NAMALWA (cell line): ENCODE measurements at regions not wholly inside any gene's neighbourhood (a gene's known extent, or its start where the extent isn't known, plus 50 kb on each side); places are given as distances from the start of the nearest gene placed in this dataset.

Source experiments
- DNase-seq: peaks from one replicate; pipeline ENCODE4 v3.0.0-alpha.2; 2015; ENCODE audit warnings: low spot score

DNA sequence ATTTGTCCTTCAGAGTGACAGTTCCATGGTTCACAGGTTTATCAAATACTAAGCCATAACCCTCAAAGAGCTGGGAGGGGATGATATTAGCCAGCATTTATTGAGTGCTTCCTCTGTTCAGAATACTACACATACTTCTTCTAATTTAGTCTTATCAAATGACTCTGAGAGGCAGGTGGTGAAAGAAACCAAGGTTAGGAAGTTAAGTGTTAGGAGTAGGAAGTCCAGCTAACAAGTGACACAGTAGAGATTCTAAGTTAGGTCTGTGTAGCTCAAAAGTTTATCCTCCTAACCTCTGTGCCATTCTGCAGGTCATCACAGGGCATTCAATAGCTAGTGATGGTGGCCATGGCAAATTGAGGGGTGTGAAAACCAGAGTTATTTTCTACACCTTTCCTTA is 198.3 kb upstream of the MID1 start:
- DNase-seq: no peak

DNA sequence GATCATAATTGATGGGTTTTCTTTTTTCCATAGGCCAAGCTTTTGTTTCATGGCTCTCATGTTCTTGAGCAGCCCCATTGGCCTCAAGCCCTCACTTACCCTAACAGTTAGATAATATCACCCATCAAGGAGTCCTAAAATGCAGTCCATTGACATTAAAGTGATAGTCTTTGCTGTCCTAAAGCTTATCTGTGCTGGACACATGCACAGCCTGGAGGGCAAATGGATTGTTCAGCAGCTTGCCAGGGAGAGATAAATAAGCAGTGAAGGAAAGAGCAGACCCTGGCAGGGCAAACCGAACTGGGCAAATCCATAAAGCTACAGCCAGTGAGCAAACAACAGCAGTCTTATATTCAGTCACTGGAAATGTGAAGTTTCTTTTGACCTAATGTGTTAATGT is 199.6 kb upstream of the MID1 start:
- DNase-seq: no peak

DNA sequence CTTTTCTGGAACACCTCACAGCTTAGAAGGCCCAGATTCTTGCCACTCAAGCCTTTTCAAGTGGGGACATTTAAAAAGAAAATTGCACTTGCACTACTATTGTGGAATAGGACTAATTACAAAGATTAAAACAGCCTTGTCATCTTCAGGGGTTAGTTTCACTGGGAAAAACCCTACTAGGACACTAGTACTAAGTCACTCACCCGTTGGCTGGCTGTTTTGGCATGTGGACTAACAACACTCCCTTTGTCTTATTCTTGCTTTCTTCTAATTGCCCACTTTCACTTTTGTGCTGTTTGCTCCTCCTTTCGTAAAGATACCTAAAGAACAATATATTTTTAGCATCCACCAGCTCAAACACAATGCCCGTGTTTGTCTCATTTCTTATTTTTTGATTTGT is 200.9 kb upstream of the MID1 start:
- no peak for DNase-seq

DNA sequence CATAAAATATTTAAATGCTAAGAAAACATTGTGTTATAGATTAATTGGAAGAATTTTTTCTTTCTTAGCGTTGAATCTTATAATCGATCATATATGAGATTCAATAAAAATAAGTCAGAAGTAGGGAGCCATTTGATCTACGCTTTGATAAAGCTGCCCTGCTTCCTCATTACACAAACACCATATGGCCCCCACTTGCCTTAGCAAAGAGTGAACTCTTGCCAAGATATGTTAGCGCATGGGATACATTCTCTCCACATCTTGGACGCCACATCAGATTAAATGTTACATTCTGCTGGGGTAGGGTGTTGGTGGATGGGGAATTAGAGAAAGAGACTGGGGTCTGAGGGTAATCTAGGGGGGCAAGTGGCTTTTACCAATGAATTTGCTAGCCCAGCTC is 207.7 kb upstream of the MID1 start:
- DNase-seq: no peak

DNA sequence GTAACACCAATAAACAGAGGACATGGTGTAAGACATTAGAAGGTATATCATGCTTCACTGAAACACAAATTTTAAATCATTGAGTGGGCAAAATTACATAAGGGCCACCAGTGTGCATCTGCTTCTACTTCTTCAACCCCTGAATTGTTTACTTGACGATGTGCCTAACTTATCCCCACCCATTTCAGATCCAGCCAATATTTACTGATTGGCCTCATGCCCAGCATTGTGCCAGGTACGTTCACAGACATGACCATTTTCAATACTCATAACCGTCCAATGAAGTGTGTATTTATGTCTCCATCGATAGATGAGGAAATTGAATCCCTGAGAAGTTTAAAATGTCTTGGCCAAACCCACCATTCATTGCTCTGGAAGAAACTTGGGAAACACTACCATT is 208.3 kb upstream of the MID1 start:
- no peak for DNase-seq

DNA sequence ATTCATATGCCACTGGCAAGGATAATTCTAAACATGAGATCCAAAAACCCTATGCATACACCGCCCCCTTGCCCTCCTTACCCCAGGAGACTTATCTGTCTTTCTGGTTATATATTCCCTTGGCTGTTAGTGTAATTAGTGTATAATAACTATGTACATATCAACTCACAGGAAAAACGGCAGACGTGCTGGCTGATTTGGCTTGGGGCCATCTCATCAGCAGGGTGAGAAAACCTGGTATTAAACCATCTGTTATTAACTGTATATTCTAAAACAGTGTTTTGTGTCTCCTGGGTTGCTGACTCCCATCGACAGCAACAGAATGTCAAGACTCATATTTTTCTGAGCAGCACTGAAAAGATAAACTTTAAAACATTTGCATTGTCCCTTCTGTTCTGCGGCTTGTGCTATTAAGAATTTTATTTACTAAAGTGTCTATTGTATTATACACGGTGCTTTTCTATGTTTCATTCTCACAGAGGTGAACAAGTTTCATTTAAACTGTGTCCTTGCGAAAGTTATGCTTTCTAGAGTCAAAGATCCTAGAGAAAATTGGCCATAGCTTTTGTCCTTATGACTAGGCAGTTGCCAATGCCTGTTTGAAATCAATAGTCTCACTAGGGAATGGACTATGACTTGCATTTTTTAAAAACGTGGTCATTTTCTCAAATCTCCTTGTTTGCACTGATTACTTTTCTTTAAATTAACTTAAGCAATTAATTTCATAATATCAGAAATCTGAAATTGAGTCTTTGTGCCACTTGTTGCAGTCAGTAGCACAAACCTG is 211.5 kb upstream of the MID1 start:
- DNase-seq: no peak

DNA sequence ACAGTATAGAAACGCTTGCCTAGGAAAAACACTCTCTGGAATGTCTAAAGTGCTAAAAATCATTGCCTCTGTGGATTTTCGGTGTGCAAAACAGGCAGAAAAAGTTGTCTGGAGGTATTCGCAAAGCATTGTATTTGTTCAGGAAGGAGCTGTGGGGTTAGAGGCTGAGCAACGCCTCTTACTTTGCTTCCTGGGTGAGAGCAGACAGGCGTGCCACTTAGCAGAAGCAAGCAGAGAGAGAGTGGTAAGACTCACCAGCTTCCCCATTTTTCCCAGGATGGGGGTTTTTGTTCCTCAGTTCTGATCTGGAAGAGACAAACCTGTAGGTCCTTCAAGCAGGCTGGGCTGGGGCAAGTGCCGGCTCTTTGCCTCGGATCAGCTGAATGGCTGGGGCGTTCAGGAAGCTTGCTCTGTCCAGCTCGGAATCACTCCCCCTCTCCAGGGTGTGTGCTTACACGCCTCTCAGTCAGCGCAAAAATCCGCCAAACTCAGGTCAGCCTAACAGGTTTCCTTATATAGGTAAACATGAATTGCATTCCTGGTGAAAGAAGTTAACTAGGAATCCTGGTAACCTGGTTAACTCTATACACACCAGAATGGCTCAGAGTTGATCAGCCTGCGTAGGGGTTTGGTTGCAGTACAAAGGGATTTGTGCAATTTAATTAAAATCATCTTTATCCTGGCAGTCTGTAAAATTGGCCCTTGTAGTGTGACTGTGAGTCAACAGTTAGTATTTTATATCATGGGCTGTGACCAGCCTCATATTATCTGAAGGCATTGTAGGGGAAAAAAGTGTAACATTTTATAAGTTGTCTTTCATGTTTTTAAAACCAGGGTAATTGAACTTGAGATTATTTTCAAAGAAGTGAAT is 213.1 kb upstream of the MID1 start:
- DNase-seq: no peak

DNA sequence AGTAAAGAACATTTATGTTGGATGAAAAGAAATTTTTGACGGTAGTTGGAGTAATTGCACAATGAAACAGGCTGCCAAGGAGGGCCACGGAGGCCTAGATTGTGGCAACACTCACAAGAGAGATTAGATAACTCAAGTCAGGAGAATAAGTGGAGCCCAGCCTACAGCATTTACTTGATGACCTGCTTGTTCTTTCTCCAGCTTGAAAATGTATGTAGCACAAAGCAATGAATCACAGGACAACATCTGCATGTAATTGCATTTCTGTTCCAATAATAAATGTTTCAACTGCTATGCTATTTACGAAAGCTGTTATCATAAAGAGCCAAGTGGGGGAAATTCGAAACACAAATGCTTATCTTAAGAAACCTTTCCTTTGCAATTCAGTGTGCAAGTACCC is 221.2 kb upstream of the MID1 start:
- DNase-seq: no peak

DNA sequence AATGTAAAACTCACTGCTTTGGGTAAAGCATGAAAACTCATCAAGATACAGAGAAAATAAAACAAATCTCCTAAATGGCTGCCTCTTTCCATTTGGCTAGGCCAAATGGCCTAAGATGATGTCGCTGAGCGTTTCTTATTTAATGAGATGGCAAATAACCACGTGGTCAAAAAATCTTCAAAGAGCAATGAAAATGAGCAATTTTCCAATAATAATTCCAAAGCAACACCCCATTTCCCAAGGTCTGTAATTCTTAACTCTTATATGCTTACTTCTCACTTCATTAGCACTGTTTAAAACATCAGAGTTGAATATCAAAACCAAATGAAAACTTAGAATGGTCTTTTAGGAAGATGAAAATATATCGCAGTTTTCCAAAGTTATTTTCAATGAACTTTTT is 222.3 kb upstream of the MID1 start:
- no peak for DNase-seq

DNA sequence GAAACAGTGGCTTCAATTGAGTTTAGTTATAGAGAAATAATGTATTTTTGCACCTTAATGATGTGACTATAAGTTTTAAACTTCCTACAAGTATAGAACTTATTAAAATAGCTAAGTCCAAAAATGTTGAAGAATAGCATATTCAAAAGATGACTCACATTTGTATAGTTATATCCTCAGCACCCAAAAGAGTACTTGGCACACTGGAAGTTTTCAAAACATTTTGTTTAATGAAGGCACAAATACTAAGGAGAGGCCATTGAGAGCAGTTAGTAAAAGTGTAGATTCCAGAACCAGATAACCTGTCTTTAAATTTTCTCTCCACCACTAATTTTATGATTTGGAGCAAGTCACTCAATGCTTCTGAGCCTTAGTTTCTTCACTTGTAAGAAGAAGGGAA is 226.9 kb upstream of the MID1 start:
- no peak for DNase-seq

DNA sequence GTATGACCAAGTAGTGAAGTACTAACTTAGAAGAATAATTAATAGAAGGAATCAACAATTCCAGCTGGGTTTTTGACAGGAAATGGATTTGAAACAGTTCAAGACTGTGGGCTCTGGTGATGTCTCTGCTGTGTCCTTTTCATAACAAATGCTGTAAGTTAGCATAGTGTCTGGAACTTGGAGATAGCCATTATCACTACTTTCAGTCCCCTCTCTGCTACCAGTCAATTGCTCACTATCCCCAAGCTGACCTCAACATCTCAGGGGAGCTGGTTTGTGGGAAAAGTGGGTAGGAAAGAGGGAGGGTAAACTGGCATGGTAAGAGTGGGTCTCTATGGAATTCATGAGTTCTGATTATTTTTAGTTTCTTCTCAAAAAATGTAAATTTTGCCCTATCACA is 231.4 kb upstream of the MID1 start:
- DNase-seq: no peak

DNA sequence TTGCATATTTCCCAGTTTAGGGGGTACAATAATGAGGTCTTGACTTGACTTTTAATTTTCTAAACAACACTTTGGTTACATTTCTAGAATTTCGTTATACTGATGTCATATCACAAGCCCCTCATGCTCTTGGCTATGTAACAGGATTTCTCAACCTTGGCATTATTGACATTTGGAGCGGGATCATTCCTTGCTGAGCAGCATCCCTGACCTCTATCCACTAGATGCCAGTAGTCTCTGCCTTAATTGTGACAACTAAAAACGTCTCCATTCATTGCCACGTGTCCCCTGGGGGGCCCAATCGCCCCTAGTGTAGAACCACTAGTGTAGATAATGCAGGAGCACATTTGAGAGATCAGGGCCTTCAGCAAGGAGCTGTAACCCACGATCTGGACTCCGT is 234.2 kb upstream of the MID1 start:
- no peak for DNase-seq

DNA sequence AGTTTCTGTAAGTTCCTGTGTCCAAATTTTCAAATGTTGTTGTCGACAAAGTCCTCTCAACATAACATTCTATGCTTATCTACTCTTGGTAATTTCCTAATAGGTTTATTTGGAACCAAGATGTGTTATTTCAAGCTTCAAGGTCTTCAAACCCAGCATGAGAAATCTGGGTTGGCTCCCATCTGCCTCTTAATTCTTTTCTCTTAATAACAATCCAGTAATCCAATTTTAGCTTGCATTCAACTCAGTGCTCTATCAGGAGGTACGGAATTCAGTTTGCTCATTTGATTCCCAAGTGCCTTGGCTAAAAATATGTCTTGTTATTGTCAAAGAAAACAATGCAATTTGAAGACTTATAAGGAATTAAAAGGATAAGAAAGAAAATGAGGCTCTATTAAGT is 235.5 kb upstream of the MID1 start:
- no peak for DNase-seq

DNA sequence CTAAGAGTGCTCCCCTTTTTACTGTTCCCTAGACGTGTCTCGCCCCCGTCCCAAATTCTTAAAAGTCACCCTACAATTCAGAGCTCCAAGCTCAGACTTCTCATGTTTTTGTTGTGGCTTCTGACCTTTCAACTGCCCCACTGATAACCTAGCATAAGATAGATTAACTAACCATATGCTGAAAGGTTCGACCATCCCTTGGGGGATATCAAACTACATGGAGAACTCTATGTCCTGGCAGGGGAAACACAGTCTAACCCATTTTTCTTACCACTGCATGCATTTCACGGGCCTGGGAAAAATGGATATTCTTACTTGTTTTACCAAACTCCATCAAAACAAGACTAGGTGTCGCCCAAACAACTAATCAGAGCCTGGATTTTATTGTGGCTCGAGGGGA is 236.4 kb upstream of the MID1 start:
- no peak for DNase-seq

DNA sequence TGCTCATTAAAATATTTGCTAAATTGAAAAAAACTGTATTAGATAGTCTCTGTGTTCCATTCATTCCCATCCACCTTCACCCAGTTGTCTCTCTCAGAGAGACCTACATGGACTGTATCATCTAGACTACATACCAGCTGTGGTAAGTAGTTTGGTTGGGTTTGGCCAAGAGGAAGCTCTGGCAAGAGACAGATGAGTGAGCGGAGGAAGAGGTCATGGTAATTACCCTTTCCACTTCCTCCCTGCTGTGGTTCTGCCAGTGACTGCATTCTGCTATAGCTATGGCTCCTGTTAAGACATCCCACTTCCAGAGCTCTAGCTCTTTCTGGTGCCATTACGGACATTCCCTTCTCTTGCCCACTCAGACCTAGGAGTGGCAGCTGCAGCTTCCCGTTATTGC is 239.0 kb upstream of the MID1 start:
- no peak for DNase-seq

DNA sequence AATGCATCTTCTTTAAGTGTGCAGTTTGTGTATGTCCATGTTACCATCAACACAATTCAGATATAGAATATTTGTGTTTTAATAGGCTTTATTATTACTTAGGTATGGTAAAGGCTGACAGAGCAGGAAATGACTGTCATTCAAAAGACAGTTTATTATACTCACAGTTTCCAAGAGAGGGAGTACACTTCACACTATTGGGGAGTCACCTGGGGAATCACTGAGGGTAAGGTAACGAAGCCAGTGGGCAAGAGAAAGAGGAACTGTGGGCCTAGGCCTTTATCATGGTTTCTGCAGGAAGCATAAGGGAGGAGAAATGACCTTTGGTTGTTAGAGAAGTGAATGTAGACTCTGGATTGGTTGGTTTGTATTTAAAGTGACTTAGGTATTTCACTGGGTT is 235.1 kb upstream of the HCCS start:
- DNase-seq: no peak

DNA sequence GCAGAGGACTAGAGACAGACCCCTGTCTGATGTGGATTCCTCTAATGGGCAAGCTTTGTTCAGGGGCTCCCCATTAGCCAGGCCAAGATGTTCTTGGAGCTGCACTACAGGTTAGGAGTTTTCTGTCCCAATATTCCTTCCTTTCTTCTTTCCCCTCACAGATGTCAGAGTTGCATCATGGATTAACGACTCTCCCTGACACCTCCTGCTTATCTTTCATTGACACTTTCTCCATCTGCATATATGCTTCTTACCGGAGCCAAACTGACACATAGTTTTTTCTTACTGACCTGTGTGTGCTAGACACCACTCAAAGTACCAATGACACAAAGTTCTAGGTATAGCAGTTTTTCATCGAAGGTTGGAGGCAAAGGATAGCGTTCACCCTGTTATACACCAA is 228.6 kb upstream of the HCCS start:
- no peak for DNase-seq

DNA sequence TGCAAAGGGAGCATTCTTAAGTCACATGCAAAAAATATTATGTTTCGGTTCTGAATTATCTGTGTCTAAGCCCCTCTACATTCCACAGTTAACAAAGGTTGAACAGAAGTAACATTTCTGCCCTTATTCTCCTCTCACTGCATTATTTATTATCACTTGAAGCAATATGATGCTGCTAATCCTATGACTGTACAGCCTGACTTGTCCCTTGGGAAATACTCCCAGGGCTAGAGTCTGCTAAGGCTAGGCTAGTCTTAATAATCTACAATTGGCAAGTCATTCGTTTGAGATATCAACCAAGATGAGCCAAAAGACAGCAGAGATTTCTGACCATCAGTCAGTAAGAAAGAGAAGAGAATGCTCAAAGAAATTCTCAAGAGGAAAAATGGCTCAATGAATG is 226.9 kb upstream of the HCCS start:
- no peak for DNase-seq

DNA sequence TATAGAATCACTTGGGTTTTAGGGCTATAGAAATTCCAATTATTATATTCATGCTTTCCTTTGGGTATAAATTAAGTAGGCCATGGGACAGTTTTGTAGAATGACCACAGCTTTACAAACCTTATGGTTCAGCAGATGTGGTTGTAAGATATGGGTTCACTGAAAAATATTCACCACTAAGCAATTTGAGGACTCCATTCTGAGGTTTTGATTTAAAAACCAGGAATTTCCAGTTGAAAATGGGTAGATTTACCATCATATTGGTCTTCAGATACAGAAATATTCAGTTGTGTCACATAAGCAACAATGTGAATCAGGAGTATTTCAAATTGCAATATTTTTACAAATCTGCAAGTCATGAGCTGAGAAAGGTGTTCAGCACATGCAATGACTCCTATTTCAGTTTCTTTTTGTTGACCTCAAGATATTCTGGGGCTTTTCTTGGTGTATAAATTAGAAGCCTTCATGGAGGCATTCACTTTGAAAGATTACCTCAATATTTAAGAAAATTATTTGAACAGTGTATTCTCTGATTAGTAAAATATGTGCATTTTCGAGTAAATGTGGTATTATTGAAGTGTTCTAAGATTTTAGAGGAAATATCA is 218.4 kb upstream of the HCCS start:
- no peak for DNase-seq

DNA sequence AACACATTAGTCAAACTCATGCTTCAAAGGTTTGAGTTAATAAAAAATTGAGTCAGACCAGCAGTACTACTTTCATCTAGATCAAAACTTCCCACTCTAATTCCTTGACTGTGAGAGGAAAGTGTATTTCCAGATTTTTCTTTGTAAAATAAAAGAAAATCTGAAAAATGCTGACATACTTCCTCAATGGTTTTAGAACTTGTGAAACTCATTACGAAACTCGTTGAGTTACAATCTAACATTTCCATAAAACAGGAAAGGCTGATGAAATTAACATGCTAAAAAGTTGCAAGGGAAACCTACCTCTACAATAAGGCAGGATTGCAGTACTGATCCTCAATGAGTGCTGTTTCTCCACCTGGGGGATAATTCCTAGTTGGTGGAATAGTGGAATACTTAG is 217.8 kb upstream of the HCCS start:
- DNase-seq: no peak

DNA sequence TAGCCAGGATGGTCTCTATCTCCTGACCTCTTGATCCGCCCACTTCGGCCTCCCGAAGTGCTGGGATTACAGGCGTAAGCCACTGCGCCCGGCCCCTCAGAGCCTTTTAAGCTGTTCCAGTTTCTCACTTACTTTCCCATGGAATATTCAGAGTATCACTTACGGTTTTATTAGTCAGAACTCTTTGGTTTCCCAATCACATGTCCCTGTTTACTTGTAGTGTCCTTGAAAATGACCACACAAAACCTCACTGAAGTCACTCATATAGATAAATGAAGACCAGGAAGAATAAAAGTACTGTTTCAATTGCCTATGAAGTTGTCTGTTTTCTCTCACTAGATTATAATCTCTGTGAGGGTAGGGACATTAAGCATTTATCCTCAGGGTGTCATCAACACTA is 217.2 kb upstream of the HCCS start:
- DNase-seq: no peak

DNA sequence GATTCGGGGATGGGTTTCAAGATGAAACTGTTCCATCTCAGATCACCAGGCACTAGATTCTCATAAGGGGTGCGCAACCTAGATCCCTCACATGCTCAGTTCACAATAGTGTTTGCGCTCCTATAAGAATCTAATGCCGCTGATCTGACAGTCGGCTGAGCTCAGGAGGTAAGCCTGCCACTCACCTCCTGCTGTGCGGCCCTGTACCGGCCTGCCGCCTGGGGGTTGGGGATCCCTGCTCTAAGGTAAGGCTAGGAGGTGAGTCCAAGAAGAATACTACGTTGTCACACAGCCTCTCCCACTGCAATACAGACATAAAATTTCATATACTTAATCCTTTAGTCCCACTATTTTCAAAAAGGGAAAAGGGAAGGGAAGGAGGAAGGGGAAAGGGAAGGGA is 213.4 kb upstream of the HCCS start:
- no peak for DNase-seq

DNA sequence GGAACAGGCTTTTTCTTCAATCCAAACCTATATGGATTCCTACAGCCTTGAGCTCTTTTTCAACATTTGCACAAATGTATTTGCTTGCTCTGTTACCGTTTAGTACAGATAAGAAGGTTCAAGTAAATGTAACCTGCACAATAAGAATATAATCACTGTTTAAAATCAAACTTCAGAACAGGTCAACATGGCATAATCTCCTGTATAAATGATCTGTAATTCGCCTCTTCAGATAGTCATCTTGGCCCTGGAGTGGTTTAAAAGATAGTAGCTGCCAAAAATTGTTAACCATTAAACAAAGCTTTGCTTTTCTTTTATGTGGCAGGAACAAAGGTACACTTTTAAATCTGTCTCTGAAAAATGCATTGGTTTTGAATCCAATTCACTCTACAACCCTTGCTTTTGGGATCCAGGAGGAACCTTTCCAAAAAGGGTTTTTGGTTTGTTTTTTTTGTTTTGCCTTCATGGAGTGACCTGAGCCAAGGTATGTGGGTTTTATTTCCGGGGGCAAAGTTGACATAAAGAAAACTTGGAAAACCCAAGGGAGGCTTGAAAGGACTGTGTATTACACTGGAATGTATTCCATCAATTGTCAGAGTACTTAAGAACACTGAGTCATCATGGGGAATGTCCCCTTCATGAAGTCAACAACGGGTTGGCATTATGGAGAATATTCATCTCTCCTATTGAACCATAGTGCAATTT is 210.4 kb upstream of the HCCS start:
- no peak for DNase-seq
